ENCODE measurements at regions not wholly inside any gene's neighbourhood (a gene's known extent, or its start where the extent isn't known, plus 50 kb on each side); places are given as distances from the start of the nearest gene placed in this dataset.

GRCh38 chr14:105864651-105865265, 338.4 kb downstream of the TMEM121 start (continued):
- TF ChIP-seq KLF15 (CRISPR knock-in tag; IDR thresholded peaks at IDR 0.05; ENCODE audit: borderline replicate concordance) (no peak), MAFF (IDR thresholded peaks at IDR 0.05; ENCODE audit: low read depth, low read length) (no peak)

DNA sequence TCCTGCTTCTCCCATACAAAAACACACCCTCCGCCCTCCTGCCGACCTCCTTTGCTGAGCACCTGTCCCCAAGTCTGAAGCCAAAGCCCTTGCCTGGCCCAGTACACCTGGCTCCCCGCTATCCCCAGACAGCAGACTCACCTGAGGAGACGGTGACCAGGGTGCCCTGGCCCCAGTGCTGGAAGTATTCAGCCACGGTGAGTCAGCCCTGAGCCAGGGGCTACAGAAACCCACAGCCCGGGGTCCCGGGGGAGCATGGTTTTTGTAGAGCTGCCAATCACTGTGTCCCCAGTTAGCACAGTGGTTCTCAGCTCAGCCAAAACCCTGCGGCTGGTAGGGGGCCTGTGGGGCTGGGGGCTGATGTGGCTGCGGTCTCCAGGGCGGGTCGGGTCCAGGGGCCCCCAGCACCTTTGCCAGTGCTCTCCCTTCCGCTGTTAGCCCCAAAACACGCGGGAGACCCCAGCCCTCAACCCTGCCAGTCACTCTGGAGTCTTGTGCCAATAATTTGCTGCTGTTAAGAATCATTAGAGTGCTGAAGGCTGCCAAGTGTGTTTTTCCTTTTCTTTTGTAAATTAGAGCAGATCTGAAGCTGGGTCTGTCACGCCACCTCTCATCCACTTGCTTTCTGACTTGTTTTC, 339.0 kb downstream of the TMEM121 start:
- 4% methylated on average over 15 of the region's 15 CpGs for WGBS (ENCODE audit: low lambda C conversion rate)
- no peak overlapping the region for H2AFZ ChIP-seq (ENCODE audit: low read length)
- no peak overlapping the region for H3K4me2 ChIP-seq (ENCODE audit: low read depth, low read length)
- intact Hi-C loops (cut with micrococcal nuclease; ENCODE audit: unreplicated experiment) (no loop called here), in situ Hi-C loops (cut with HindIII; ENCODE audit: extremely low pct_ligation_motif_present, low pct_unique_long_range_greater_than_20kb) (no loop called here)
- DNase-seq (ENCODE audit: low spot score) (no peak), ATAC-seq (no peak; the same call in 2 of the 3 replicates), FAIRE-seq (no peak)
- no TSS peak for BruUV-seq (replicated peaks)
- CTCF ChIA-PET (ENCODE audit: low intra/inter-chr PET ratio, low total read pairs): no interaction called here
- H4K20me1 ChIP-seq (ENCODE audit: insufficient read depth, low read length): no peaks in the 10 kb centered on the region
- no peak overlapping the region for H3K9ac ChIP-seq (ENCODE audit: insufficient read depth, low read depth, low read length)
- H3K36me3 ChIP-seq (replicated peaks in 1 of 2; ENCODE audit: control insufficient read depth in 1 of 2, insufficient read depth in 2 of 2, low read length in 2 of 2): no peaks in the 10 kb centered on the region
- no peaks in the 10 kb centered on the region for H3K4me1 ChIP-seq (ENCODE audit: insufficient read depth, low read length)
- no peak overlapping the region for H3K4me3 ChIP-seq (replicated peaks in 1 of 3; ENCODE audit: insufficient read depth in 1 of 3, low read depth in 2 of 3, low read length in 3 of 3)
- no peaks in the 10 kb centered on the region for H3K79me2 ChIP-seq (ENCODE audit: insufficient read depth, low read length)
- POLR2A ChIA-PET: no interaction called here
- peaks cover 10 to 42% of the 10 kb centered on the region in 2 experiments; a peak in 4 of 5 replicates for H3K27me3 ChIP-seq (ENCODE audit: control insufficient read depth in 1 of 2, insufficient read depth in 2 of 2, low read length in 2 of 2)
- H3K27ac ChIP-seq (ENCODE audit: extremely low read length, insufficient read depth, low read length): no peak overlapping the region
- no peaks in the 10 kb centered on the region for H3K9me3 ChIP-seq (ENCODE audit: low read length)
- TF ChIP-seq, protein P1, sequence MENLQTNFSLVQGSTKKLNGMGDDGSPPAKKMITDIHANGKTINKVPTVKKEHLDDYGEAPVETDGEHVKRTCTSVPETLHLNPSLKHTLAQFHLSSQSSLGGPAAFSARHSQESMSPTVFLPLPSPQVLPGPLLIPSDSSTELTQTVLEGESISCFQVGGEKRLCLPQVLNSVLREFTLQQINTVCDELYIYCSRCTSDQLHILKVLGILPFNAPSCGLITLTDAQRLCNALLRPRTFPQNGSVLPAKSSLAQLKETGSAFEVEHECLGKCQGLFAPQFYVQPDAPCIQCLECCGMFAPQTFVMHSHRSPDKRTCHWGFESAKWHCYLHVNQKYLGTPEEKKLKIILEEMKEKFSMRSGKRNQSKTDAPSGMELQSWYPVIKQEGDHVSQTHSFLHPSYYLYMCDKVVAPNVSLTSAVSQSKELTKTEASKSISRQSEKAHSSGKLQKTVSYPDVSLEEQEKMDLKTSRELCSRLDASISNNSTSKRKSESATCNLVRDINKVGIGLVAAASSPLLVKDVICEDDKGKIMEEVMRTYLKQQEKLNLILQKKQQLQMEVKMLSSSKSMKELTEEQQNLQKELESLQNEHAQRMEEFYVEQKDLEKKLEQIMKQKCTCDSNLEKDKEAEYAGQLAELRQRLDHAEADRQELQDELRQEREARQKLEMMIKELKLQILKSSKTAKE (CRISPR knock-in tag; IDR thresholded peaks at IDR 0.05; ENCODE audit: borderline replicate concordance): no peak
- TF ChIP-seq, protein P2, sequence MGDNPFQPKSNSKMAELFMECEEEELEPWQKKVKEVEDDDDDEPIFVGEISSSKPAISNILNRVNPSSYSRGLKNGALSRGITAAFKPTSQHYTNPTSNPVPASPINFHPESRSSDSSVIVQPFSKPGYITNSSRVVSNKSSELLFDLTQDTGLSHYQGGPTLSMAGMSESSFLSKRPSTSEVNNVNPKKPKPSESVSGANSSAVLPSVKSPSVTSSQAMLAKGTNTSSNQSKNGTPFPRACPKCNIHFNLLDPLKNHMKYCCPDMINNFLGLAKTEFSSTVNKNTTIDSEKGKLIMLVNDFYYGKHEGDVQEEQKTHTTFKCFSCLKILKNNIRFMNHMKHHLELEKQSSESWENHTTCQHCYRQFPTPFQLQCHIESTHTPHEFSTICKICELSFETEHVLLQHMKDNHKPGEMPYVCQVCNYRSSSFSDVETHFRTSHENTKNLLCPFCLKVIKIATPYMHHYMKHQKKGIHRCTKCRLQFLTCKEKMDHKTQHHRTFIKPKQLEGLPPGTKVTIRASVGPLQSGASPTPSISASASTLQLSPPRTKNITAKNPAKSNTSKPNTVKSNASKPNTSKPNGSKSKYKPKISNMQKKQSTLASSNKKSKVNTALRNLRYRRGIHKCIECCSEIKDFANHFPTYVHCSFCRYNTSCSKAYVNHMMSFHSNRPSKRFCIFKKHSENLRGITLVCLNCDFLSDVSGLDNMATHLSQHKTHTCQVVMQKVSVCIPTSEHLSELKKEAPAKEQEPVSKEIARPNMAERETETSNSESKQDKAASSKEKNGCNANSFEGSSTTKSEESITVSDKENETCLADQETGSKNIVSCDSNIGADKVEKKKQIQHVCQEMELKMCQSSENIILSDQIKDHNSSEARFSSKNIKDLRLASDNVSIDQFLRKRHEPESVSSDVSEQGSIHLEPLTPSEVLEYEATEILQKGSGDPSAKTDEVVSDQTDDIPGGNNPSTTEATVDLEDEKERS (CRISPR knock-in tag; IDR thresholded peaks at IDR 0.05): no peak
- TF ChIP-seq, protein P3, sequence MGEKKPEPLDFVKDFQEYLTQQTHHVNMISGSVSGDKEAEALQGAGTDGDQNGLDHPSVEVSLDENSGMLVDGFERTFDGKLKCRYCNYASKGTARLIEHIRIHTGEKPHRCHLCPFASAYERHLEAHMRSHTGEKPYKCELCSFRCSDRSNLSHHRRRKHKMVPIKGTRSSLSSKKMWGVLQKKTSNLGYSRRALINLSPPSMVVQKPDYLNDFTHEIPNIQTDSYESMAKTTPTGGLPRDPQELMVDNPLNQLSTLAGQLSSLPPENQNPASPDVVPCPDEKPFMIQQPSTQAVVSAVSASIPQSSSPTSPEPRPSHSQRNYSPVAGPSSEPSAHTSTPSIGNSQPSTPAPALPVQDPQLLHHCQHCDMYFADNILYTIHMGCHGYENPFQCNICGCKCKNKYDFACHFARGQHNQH (CRISPR knock-in tag; IDR thresholded peaks at IDR 0.05): no peak
- TF ChIP-seq MTA3 (CRISPR knock-in tag; IDR thresholded peaks at IDR 0.05) (no peak), CBX2 (IDR thresholded peaks at IDR 0.05; ENCODE audit: low read depth, low read length) (no peak), CBX2 (CRISPR knock-in tag; IDR thresholded peaks at IDR 0.05; ENCODE audit: low read depth) (no peak), CHD2 (IDR thresholded peaks at IDR 0.05; ENCODE audit: low read depth, low read length) (no peak), HOXA3 (CRISPR knock-in tag; IDR thresholded peaks at IDR 0.05) (no peak), ZNF44 (CRISPR knock-in tag; IDR thresholded peaks at IDR 0.05) (no peak)
- TF ChIP-seq, protein P4, sequence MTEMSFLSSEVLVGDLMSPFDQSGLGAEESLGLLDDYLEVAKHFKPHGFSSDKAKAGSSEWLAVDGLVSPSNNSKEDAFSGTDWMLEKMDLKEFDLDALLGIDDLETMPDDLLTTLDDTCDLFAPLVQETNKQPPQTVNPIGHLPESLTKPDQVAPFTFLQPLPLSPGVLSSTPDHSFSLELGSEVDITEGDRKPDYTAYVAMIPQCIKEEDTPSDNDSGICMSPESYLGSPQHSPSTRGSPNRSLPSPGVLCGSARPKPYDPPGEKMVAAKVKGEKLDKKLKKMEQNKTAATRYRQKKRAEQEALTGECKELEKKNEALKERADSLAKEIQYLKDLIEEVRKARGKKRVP (CRISPR knock-in tag; IDR thresholded peaks at IDR 0.05): no peak
- TF ChIP-seq, protein P5, sequence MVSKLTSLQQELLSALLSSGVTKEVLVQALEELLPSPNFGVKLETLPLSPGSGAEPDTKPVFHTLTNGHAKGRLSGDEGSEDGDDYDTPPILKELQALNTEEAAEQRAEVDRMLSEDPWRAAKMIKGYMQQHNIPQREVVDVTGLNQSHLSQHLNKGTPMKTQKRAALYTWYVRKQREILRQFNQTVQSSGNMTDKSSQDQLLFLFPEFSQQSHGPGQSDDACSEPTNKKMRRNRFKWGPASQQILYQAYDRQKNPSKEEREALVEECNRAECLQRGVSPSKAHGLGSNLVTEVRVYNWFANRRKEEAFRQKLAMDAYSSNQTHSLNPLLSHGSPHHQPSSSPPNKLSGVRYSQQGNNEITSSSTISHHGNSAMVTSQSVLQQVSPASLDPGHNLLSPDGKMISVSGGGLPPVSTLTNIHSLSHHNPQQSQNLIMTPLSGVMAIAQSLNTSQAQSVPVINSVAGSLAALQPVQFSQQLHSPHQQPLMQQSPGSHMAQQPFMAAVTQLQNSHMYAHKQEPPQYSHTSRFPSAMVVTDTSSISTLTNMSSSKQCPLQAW (CRISPR knock-in tag; IDR thresholded peaks at IDR 0.05): no peak

All from HepG2 (cell line).